ENCODE measurements at regions not wholly inside any gene's neighbourhood (a gene's known extent, or its start where the extent isn't known, plus 50 kb on each side); places are given as distances from the start of the nearest gene placed in this dataset.

GRCh38 chr6:95244751-95245150 lies 332.6 kb upstream of the MANEA start:
- no peak overlapping the region for H2BK20ac ChIP-seq (ENCODE audit: low read depth, low read length, poor library complexity, severe bottlenecking)
- no peak overlapping the region for H3K14ac ChIP-seq (ENCODE audit: insufficient read depth, low read length)
- H4K20me1 ChIP-seq (ENCODE audit: control insufficient read depth, insufficient read depth, insufficient read length) = no peaks in the 10 kb centered on the region
- no peak overlapping the region for H3K27ac Mint-ChIP-seq
- no peak for DNase-seq
- H3T11ph ChIP-seq (ENCODE audit: low read length) = no peak overlapping the region
- no peak overlapping the region for H4K8ac ChIP-seq (replicated peaks; ENCODE audit: insufficient read length, low read depth, low read length)
- no peak overlapping the region for H3K9ac ChIP-seq (ENCODE audit: extremely low read depth, insufficient read length, low read length)
- H3K4ac ChIP-seq (ENCODE audit: low read depth, low read length) = no peak overlapping the region
- no peak overlapping the region for H2BK12ac ChIP-seq (ENCODE audit: insufficient read length, low read depth, low read length)
- no peak overlapping the region for H2BK5ac ChIP-seq (ENCODE audit: insufficient read length, low read length)
- no peak overlapping the region for H3K23ac ChIP-seq (ENCODE audit: insufficient read length, low read depth, low read length)
- H3K18ac ChIP-seq (ENCODE audit: insufficient read length, low read depth, low read length) = no peak overlapping the region
- H3K56ac ChIP-seq (ENCODE audit: insufficient read length, low read depth, low read length) = no peak overlapping the region
- no peaks in the 10 kb centered on the region for H3K36me3 Mint-ChIP-seq (ENCODE audit: insufficient read depth in 1 of 3, low read depth in 3 of 3)
- no peaks in the 10 kb centered on the region for H3K79me2 ChIP-seq (ENCODE audit: insufficient read depth, low read length)
- WGBS (ENCODE audit: extremely low coverage, insufficient read length, low lambda C conversion rate) = no CpG with 5 or more reads among the region's 2 CpGs
- no peaks in the 10 kb centered on the region for H3K9me3 Mint-ChIP-seq
- H3K27ac ChIP-seq (ENCODE audit: insufficient read length, low read depth, low read length) = no peak overlapping the region
- no peaks in the 10 kb centered on the region for H3K23me2 ChIP-seq (ENCODE audit: insufficient read length, low read depth, low read length, poor library complexity, severe bottlenecking)
- H2BK120ac ChIP-seq (ENCODE audit: low read depth, low read length, poor library complexity, severe bottlenecking) = no peak overlapping the region
- no peak overlapping the region for H2BK15ac ChIP-seq (ENCODE audit: low read depth, low read length)
- no peaks in the 10 kb centered on the region for H3K27me3 ChIP-seq (ENCODE audit: insufficient read depth, low read length)
- peaks cover 2 to 5% of the 10 kb centered on the region in 2 experiments; a peak in 2 of 4 replicates for H3K4me1 Mint-ChIP-seq
- H2AK5ac ChIP-seq (ENCODE audit: insufficient read length, low read length) = no peak overlapping the region
- H2AFZ ChIP-seq (ENCODE audit: low read length) = no peak overlapping the region
- no peak overlapping the region for H3K4me2 ChIP-seq (ENCODE audit: insufficient read depth, insufficient read length, low read length)
- H3K79me1 ChIP-seq (ENCODE audit: insufficient read depth, low read depth, low read length, poor library complexity, severe bottlenecking) = no peaks in the 10 kb centered on the region
- no peaks in the 10 kb centered on the region for H3K4me1 ChIP-seq (ENCODE audit: insufficient read depth, low read length)
- H3K4me3 Mint-ChIP-seq = no peak overlapping the region
- no peaks in the 10 kb centered on the region for H3K9me3 ChIP-seq (ENCODE audit: control insufficient read depth, low read depth, low read length)
- H4K91ac ChIP-seq (ENCODE audit: insufficient read length, low read depth, low read length) = no peak overlapping the region
- TF ChIP-seq, protein P1, sequence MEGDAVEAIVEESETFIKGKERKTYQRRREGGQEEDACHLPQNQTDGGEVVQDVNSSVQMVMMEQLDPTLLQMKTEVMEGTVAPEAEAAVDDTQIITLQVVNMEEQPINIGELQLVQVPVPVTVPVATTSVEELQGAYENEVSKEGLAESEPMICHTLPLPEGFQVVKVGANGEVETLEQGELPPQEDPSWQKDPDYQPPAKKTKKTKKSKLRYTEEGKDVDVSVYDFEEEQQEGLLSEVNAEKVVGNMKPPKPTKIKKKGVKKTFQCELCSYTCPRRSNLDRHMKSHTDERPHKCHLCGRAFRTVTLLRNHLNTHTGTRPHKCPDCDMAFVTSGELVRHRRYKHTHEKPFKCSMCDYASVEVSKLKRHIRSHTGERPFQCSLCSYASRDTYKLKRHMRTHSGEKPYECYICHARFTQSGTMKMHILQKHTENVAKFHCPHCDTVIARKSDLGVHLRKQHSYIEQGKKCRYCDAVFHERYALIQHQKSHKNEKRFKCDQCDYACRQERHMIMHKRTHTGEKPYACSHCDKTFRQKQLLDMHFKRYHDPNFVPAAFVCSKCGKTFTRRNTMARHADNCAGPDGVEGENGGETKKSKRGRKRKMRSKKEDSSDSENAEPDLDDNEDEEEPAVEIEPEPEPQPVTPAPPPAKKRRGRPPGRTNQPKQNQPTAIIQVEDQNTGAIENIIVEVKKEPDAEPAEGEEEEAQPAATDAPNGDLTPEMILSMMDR (conservative IDR thresholded peaks at IDR 0.05) = no peak
- no peaks in the 10 kb centered on the region for H3K27me3 Mint-ChIP-seq (ENCODE audit: low read depth)
- H4K5ac ChIP-seq (ENCODE audit: insufficient read length, low read depth, low read length) = no peak overlapping the region

Measured in H9 (cell line).